HL-60 (cell line): ENCODE measurements at regions not wholly inside any gene's neighbourhood (a gene's known extent, or its start where the extent isn't known, plus 50 kb on each side); places are given as distances from the start of the nearest gene placed in this dataset.

Experiments
- DNase-seq, 2 experiments: peaks; one replicate each; pipeline ENCODE4 v3.0.0-alpha.2; 2010 to 2020; ENCODE audit warnings: low read depth in 1 of 2, low spot score in 1 of 2
- H3K27ac ChIP-seq: fragments of 250-450 bp; sonication (Bioruptor Pico); replicated peaks from 2 replicates; pipeline ENCODE4 v1.5.1; 2020; ENCODE audit warnings: mild to moderate bottlenecking, moderate library complexity
- H3K27me3 ChIP-seq: fragments of 250-450 bp; sonication (Bioruptor Pico); 2 replicates; pipeline ENCODE4 v1.5.1; 2021; ENCODE audit warnings: mild to moderate bottlenecking, moderate library complexity; ENCODE audit not compliant: insufficient read depth, poor library complexity, severe bottlenecking
- H3K4me3 ChIP-seq: replicated peaks from 2 replicates; pipeline ENCODE4 v1.5.1; 2011; ENCODE audit warnings: mild to moderate bottlenecking, control low read depth, low read length; ENCODE audit not compliant: insufficient read depth
- GABPA ChIP-seq: IDR thresholded peaks from 2 replicates; pipeline ENCODE4 v1.6.1; 2012; ENCODE audit warnings: low read depth
- POLR2AphosphoS5 ChIP-seq: IDR thresholded peaks from 2 replicates; pipeline ENCODE4 v1.6.1; 2012; ENCODE audit warnings: low read depth
- SPI1 ChIP-seq: IDR thresholded peaks from 2 replicates; pipeline ENCODE4 v1.6.1; 2012; ENCODE audit warnings: low read depth, mild to moderate bottlenecking, borderline replicate concordance
- TF ChIP-seq, protein P1 (sequence below): IDR thresholded peaks from one replicate; pipeline ENCODE4 v1.5.1; 2011; ENCODE audit warnings: low read length, control low read depth, inconsistent platforms; ENCODE audit not compliant: insufficient read depth
- TF ChIP-seq, protein P2 (sequence below): IDR thresholded peaks from 2 replicates; pipeline ENCODE4 v1.6.1; 2012; ENCODE audit warnings: low read depth; ENCODE audit not compliant: insufficient replicate concordance

DNA sequence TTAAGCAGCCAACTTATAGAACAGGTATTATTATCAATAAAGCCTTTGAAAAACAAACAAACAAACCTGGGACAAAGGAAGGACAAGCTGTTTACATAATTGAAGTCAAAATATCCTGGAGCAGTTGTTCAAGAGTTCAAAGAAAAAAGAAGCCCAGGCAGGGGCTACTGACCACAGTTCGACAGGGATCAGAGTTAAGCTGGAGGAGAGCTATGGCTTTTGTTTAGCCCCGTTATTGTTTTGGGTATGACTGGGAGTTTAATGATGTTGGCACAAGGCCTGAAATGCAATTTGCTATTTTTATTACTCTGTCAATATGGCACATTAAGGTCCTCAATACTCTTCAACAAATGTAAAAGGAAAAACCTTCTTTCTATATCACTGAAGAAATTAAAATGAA is 624.4 kb upstream of the KLHL1 start:
- Histone ChIP-seq H3K27ac (no peak overlapping the region), H3K4me3 (no peak overlapping the region), H3K27me3 (no peaks in the 10 kb centered on the region)
- TF ChIP-seq SPI1 = no peak
- TF ChIP-seq, protein P1, sequence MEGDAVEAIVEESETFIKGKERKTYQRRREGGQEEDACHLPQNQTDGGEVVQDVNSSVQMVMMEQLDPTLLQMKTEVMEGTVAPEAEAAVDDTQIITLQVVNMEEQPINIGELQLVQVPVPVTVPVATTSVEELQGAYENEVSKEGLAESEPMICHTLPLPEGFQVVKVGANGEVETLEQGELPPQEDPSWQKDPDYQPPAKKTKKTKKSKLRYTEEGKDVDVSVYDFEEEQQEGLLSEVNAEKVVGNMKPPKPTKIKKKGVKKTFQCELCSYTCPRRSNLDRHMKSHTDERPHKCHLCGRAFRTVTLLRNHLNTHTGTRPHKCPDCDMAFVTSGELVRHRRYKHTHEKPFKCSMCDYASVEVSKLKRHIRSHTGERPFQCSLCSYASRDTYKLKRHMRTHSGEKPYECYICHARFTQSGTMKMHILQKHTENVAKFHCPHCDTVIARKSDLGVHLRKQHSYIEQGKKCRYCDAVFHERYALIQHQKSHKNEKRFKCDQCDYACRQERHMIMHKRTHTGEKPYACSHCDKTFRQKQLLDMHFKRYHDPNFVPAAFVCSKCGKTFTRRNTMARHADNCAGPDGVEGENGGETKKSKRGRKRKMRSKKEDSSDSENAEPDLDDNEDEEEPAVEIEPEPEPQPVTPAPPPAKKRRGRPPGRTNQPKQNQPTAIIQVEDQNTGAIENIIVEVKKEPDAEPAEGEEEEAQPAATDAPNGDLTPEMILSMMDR = no peak
- DNase-seq = no peak

DNA sequence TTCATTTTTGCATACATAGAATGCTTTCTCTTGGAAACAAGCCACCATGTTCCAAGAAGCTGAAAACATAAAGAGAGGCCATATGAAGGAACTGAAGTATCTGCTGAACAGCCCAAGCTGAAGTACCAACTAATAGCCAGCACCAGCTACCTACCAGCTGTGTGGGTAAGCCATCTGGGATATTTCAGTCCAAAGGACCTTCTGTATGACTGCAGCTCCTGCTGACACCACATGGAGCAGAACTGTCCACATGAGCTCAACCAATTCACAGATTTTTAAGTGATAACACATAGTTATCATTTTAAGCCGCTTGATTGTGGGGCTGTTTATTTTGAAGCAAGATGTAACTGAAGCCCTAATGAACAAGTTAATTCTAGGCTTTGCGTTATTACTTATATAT is 621.1 kb upstream of the KLHL1 start:
- H3K4me3 ChIP-seq = no peak overlapping the region
- no peak overlapping the region for H3K27ac ChIP-seq
- DNase-seq = no peak
- TF ChIP-seq GABPA = no peak
- TF ChIP-seq, protein P2, sequence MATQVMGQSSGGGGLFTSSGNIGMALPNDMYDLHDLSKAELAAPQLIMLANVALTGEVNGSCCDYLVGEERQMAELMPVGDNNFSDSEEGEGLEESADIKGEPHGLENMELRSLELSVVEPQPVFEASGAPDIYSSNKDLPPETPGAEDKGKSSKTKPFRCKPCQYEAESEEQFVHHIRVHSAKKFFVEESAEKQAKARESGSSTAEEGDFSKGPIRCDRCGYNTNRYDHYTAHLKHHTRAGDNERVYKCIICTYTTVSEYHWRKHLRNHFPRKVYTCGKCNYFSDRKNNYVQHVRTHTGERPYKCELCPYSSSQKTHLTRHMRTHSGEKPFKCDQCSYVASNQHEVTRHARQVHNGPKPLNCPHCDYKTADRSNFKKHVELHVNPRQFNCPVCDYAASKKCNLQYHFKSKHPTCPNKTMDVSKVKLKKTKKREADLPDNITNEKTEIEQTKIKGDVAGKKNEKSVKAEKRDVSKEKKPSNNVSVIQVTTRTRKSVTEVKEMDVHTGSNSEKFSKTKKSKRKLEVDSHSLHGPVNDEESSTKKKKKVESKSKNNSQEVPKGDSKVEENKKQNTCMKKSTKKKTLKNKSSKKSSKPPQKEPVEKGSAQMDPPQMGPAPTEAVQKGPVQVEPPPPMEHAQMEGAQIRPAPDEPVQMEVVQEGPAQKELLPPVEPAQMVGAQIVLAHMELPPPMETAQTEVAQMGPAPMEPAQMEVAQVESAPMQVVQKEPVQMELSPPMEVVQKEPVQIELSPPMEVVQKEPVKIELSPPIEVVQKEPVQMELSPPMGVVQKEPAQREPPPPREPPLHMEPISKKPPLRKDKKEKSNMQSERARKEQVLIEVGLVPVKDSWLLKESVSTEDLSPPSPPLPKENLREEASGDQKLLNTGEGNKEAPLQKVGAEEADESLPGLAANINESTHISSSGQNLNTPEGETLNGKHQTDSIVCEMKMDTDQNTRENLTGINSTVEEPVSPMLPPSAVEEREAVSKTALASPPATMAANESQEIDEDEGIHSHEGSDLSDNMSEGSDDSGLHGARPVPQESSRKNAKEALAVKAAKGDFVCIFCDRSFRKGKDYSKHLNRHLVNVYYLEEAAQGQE = no peak
- TF ChIP-seq SPI1 = no peak
- TF ChIP-seq, protein P1 = no peak
- H3K27me3 ChIP-seq = no peaks in the 10 kb centered on the region

DNA sequence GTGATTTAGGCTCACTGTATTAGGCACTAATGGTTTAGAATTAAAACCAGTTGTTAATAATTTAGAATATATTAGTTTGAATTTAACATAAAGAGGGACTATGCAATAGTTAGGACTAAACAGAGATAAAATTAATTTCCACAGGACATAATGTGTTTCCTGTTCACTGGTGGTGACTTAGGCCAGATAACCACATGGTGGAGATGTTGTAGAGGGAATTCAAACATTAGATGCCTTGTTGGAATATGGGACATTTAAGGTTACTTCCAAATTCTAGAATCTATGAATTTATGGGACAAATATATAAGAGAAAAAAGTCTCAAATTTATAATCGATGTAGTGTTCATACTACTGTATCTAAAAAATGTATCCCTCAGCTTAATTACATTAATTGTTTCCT is 615.5 kb upstream of the KLHL1 start:
- TF ChIP-seq POLR2AphosphoS5 (no peak), SPI1 (no peak), GABPA (no peak)
- TF ChIP-seq, protein P2 = no peak
- TF ChIP-seq, protein P1 = no peak
- Histone ChIP-seq H3K27me3 (no peaks in the 10 kb centered on the region), H3K27ac (no peak overlapping the region), H3K4me3 (no peak overlapping the region)
- DNase-seq = no peak

DNA sequence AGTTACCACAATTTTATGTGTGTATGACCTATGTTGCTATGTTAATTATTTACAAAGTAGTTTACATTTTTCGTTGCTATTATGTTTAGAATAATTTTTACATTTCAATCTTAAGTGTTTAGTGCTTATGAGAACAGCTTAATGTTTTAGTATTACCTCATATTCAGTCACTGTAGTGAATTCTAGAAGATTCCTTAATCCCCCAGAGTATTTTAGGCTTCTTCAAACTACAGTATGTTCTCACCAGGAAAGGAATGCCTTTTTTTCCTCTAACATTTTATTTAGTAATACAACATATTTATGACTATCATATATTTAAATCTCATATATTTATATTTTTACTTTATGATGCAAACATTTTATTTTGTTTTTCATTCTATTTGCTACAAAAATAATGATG is 612.1 kb upstream of the KLHL1 start:
- no peak overlapping the region for H3K4me3 ChIP-seq
- H3K27me3 ChIP-seq = no peaks in the 10 kb centered on the region
- TF ChIP-seq, protein P1 = no peak
- TF ChIP-seq, protein P2 = no peak
- TF ChIP-seq GABPA (no peak), POLR2AphosphoS5 (no peak), SPI1 (no peak)

More for the DNA sequence above, 612.1 kb upstream of the KLHL1 start:
- no peak overlapping the region for H3K27ac ChIP-seq
- DNase-seq = no peak
